Activated CD4-positive, alpha-beta T cell treated with anti-CD3 and anti-CD28 coated beads for 36 hours (primary cell): ENCODE measurements at regions not wholly inside any gene's neighbourhood (a gene's known extent, or its start where the extent isn't known, plus 50 kb on each side); places are given as distances from the start of the nearest gene placed in this dataset.

Experiments
- ATAC-seq: fragments of 200-7000 bp; cut with Tn5 transposase; one replicate; pipeline ENCODE4 v1.10.0; 2021; ENCODE audit warnings: mild to moderate bottlenecking, moderate library complexity
- CTCF ChIA-PET: fragments of 350-600 bp; sonication (Branson Sonifier 250); formaldehyde crosslinking; loops from one replicate; lab custom pipeline; 2021; ENCODE audit warnings: antibody characterized with exemption; lab: Charles Lee
- POLR2A ChIA-PET: fragments of 350-600 bp; sonication (Branson Sonifier 250); formaldehyde crosslinking; loops from one replicate; lab custom pipeline; 2021; ENCODE audit warnings: antibody characterized with exemption, inconsistent platforms; lab: Charles Lee
- DNase-seq: peaks from one replicate; pipeline ENCODE4 v3.0.0-alpha.2; 2020
- H3K27ac Mint-ChIP-seq: one replicate; pipeline ENCODE4 v1.8.0; 2021; ENCODE audit warnings: mixed read lengths
- H3K27me3 Mint-ChIP-seq: one replicate; pipeline ENCODE4 v1.8.0; 2021; ENCODE audit warnings: mixed read lengths
- H3K36me3 Mint-ChIP-seq: one replicate; pipeline ENCODE4 v1.8.0; 2021; ENCODE audit warnings: low read depth, mixed read lengths
- H3K4me1 Mint-ChIP-seq: one replicate; pipeline ENCODE4 v1.8.0; 2021; ENCODE audit warnings: mixed read lengths
- H3K4me3 Mint-ChIP-seq: one replicate; pipeline ENCODE4 v1.8.0; 2021; ENCODE audit warnings: mild to moderate bottlenecking, moderate library complexity, mixed read lengths
- H3K9me3 Mint-ChIP-seq: one replicate; pipeline ENCODE4 v1.8.0; 2021; ENCODE audit warnings: low read depth, mixed read lengths
- intact Hi-C, 2 experiments: fragments of 100-400 bp; cut with DNase I in 1 of 2; cut with micrococcal nuclease in 1 of 2; formaldehyde crosslinking; loops; one replicate each; pipeline versions ENCODE4 v1.14.2 to v1.15.1; 2022 to 2024; cut with DNase I, micrococcal nuclease

GRCh38 chr1:217105437-217105836, 382.2 kb upstream of the ESRRG start:
- Mint-ChIP-seq H3K27me3 (no peaks in the 10 kb centered on the region), H3K27ac (no peak overlapping the region), H3K9me3 (no peaks in the 10 kb centered on the region), H3K4me3 (no peak overlapping the region), H3K4me1 (no peaks in the 10 kb centered on the region), H3K36me3 (no peaks in the 10 kb centered on the region)
- ChIA-PET POLR2A (no interaction called here), CTCF (no interaction called here)
- DNase-seq (no peak), ATAC-seq (no peak)
- intact Hi-C loops = no loop called here

- peaks cover 2% of the 10 kb centered on the region for H3K27me3 Mint-ChIP-seq
- ATAC-seq (no peak), DNase-seq (no peak)
- H3K36me3 Mint-ChIP-seq = no peaks in the 10 kb centered on the region
- intact Hi-C loops = no loop called here
- no peak overlapping the region for H3K4me3 Mint-ChIP-seq
- CTCF ChIA-PET = interaction anchor here (0.6 kb wide), 1 partner anchor 11 kb away, joined by 4 read pairs; no protein-coding TSS in a partner anchor
- no peaks in the 10 kb centered on the region for H3K9me3 Mint-ChIP-seq
- no peaks in the 10 kb centered on the region for H3K4me1 Mint-ChIP-seq
- H3K27ac Mint-ChIP-seq = no peak overlapping the region
- POLR2A ChIA-PET = no interaction called here
Observed at GRCh38 chr1:217097819-217098218, 374.6 kb upstream of the ESRRG start.

- Mint-ChIP-seq H3K4me1 (no peaks in the 10 kb centered on the region), H3K4me3 (no peak overlapping the region), H3K9me3 (peaks cover 5% of the 10 kb centered on the region), H3K27me3 (peaks cover 14% of the 10 kb centered on the region), H3K36me3 (no peaks in the 10 kb centered on the region), H3K27ac (no peak overlapping the region)
- no peak for ATAC-seq
- ChIA-PET POLR2A (no interaction called here), CTCF (no interaction called here)
- no peak for DNase-seq
- intact Hi-C loops = no loop called here
Observed at GRCh38 chr1:217096200-217096599, 373.0 kb upstream of the ESRRG start.

- POLR2A ChIA-PET = no interaction called here
- Mint-ChIP-seq H3K9me3 (peaks cover 5% of the 10 kb centered on the region), H3K27me3 (peaks cover 21% of the 10 kb centered on the region), H3K4me3 (no peak overlapping the region), H3K4me1 (peaks cover under 1% of the 10 kb centered on the region), H3K36me3 (no peaks in the 10 kb centered on the region), H3K27ac (no peak overlapping the region)
- no peak for ATAC-seq
- DNase-seq = no peak
- CTCF ChIA-PET = no interaction called here
- intact Hi-C loops = no loop called here
Observed at GRCh38 chr1:217095050-217095622, 371.9 kb upstream of the ESRRG start.

DNA sequence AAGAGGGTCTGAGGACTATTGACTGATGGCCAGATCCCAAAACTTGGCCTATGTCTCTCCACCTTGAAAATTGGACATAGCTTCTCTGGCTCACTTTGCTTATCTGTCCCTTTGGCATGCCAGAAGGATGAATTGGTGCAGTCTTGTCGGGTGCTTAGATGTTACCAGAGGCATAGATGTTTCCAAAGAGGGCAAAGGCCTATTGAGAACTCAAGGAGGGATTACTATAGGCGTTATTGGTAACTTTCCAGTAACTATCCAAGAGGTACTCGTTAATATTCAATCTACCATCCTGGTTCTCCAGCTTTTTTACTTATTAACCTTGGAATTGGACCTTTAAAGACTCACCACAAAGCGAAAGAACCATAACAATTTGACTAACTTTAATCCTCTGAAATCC, 368.3 kb upstream of the ESRRG start:
- Mint-ChIP-seq H3K4me1 (peaks cover 7% of the 10 kb centered on the region), H3K27me3 (peaks cover 39% of the 10 kb centered on the region), H3K9me3 (peaks cover 5% of the 10 kb centered on the region), H3K36me3 (no peaks in the 10 kb centered on the region), H3K27ac (no peak overlapping the region), H3K4me3 (no peak overlapping the region)
- intact Hi-C loops = no loop called here
- ATAC-seq (no peak), DNase-seq (no peak)
- ChIA-PET POLR2A (no interaction called here), CTCF (interaction anchor here (0.6 kb wide), 1 partner anchor 22 kb away, joined by 4 read pairs; no protein-coding TSS in a partner anchor)

DNA sequence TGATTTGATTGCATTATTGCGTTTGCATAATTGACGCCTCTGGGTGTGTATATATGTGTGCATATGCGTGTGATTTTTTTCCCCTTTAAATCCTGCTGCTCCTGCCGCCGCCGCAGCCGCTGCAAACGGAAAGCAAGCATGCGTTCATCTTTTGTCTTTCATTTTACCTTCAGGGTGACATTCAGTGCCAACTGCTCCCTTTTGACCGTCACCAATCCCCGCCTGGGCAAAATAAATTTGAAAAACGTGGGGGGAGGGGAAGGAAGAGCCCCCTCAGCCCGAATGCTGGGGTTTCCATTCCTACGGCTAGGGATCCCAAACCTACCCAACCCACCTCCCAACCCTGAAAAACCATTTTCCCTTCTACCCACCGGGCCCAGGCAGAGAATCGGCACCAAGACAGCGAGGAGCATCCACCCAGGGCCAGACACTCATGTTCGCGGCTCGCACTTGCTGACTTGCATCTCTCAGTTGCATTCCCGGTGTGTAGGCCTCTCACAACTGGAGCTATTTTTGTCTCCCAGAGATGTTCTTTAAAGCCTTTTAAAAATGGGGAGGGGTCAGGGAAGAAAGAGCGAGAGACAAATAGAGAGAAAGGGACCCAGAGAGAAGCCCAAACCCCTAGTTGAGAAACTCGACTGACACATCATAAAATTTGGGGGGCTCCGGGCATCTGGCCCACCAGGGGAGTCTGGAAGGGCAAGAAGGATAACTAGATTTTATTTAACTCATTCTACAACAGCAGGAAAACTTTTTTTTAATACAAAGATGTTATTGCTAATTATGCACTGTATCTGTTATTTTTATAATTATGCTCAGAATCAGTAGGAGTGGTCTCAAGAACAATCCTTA, 367.1 kb upstream of the ESRRG start:
- no peak for ATAC-seq
- Mint-ChIP-seq H3K36me3 (no peaks in the 10 kb centered on the region), H3K27me3 (peaks cover 36% of the 10 kb centered on the region), H3K27ac (no peak overlapping the region), H3K4me1 (peaks cover 7% of the 10 kb centered on the region), H3K9me3 (peaks cover 5% of the 10 kb centered on the region), H3K4me3 (no peak overlapping the region)
- POLR2A ChIA-PET = no interaction called here
- CTCF ChIA-PET = no interaction called here
- no peak for DNase-seq
- intact Hi-C loops = no loop called here

GRCh38 chr1:217089361-217090014, 366.3 kb upstream of the ESRRG start:
- POLR2A ChIA-PET = no interaction called here
- H3K4me1 Mint-ChIP-seq = peaks cover 7% of the 10 kb centered on the region
- H3K27me3 Mint-ChIP-seq = peaks cover 36% of the 10 kb centered on the region
- H3K4me3 Mint-ChIP-seq = no peak overlapping the region
- H3K9me3 Mint-ChIP-seq = peaks cover 5% of the 10 kb centered on the region
- DNase-seq (no peak), ATAC-seq (no peak)
- intact Hi-C loops = no loop called here
- H3K27ac Mint-ChIP-seq = no peak overlapping the region
- CTCF ChIA-PET = no interaction called here
- H3K36me3 Mint-ChIP-seq = no peaks in the 10 kb centered on the region

GRCh38 chr1:217088521-217089284, 365.5 kb upstream of the ESRRG start:
- H3K9me3 Mint-ChIP-seq = peaks cover 5% of the 10 kb centered on the region
- no peak overlapping the region for H3K27ac Mint-ChIP-seq
- intact Hi-C loops = no loop called here
- H3K27me3 Mint-ChIP-seq = peaks cover 36% of the 10 kb centered on the region
- ChIA-PET CTCF (no interaction called here), POLR2A (no interaction called here)
- ATAC-seq (no peak), DNase-seq (no peak)
- no peaks in the 10 kb centered on the region for H3K36me3 Mint-ChIP-seq
- no peak overlapping the region for H3K4me3 Mint-ChIP-seq
- peaks cover 7% of the 10 kb centered on the region for H3K4me1 Mint-ChIP-seq

- DNase-seq = no peak
- Mint-ChIP-seq H3K36me3 (no peaks in the 10 kb centered on the region), H3K4me3 (no peak overlapping the region), H3K9me3 (peaks cover 5% of the 10 kb centered on the region), H3K27ac (no peak overlapping the region), H3K4me1 (peaks cover 7% of the 10 kb centered on the region), H3K27me3 (peaks cover 36% of the 10 kb centered on the region)
- ChIA-PET CTCF (no interaction called here), POLR2A (no interaction called here)
- no peak for ATAC-seq
- intact Hi-C loops = no loop called here
Observed at GRCh38 chr1:217088011-217088410, 364.8 kb upstream of the ESRRG start.

GRCh38 chr1:217079584-217079983, 356.4 kb upstream of the ESRRG start:
- DNase-seq (no peak), ATAC-seq (no peak)
- Mint-ChIP-seq H3K9me3 (no peaks in the 10 kb centered on the region), H3K27me3 (no peaks in the 10 kb centered on the region), H3K4me1 (no peaks in the 10 kb centered on the region), H3K4me3 (no peak overlapping the region), H3K36me3 (no peaks in the 10 kb centered on the region), H3K27ac (no peak overlapping the region)
- ChIA-PET CTCF (no interaction called here), POLR2A (no interaction called here)
- intact Hi-C loops = no loop called here

DNA sequence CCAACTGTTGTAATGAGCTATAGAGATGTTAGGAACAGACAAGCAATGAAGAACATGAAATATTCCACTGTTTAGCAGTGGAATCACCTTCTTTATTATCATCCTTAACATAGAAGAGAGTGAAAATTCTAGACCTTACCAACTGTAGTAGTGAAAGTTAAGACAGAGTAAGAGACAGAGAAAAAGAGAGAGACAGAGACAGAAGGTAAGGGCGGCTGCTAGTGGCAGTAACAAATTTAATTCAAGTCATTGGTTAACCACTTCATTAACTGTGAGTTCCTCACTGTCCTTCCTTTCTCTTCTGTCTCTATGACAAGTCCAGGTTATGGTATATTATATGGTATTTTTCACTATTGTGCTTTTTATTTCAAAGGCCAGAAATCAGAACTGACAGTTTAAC, 355.7 kb upstream of the ESRRG start:
- Mint-ChIP-seq H3K27me3 (no peaks in the 10 kb centered on the region), H3K4me1 (no peaks in the 10 kb centered on the region), H3K4me3 (no peak overlapping the region), H3K9me3 (no peaks in the 10 kb centered on the region), H3K36me3 (no peaks in the 10 kb centered on the region), H3K27ac (no peak overlapping the region)
- POLR2A ChIA-PET = no interaction called here
- CTCF ChIA-PET = no interaction called here
- intact Hi-C loops = no loop called here
- no peak for DNase-seq
- ATAC-seq = no peak
